HCT116 (cell line): ENCODE measurements at regions not wholly inside any gene's neighbourhood (a gene's known extent, or its start where the extent isn't known, plus 50 kb on each side); places are given as distances from the start of the nearest gene placed in this dataset.

Experiments
- ATAC-seq: fragments of 200-7000 bp; cut with Tn5 transposase; 2 replicates; pipeline ENCODE4 v1.9.1; 2020; ENCODE audit warnings: mild to moderate bottlenecking, moderate library complexity
- BruUV-seq: library from RNA; stranded (reverse); fragments of 400-500 nt; replicated peaks from 2 replicates; lab custom pipeline; 2021; lab: Mats Ljungman, UMichigan
- CTCF ChIA-PET: fragments of 300-600 bp; sonication (Branson Sonifier 250); formaldehyde crosslinking; loops from one replicate; lab custom pipeline; 2021; ENCODE audit warnings: antibody characterized with exemption; lab: Charles Lee
- POLR2A ChIA-PET: fragments of 300-600, 350-600 bp; sonication (Branson Sonifier 250); formaldehyde crosslinking; loops from one replicate; lab custom pipeline; 2021; ENCODE audit warnings: antibody characterized with exemption; lab: Charles Lee
- RAD21 ChIA-PET, 2 experiments: fragments of 300-600 bp; sonication (Branson Sonifier 250); formaldehyde crosslinking; loops; one replicate each; lab custom pipeline; 2023; ENCODE audit warnings: low total read pairs in 2 of 2; ENCODE audit not compliant: uncharacterized antibody in 2 of 2, unreplicated experiment in 2 of 2, low non-redundant PET in 1 of 2; lab: Charles Lee
- DNase-seq: peaks from one replicate; pipeline ENCODE4 v3.0.0-alpha.2; 2010; ENCODE audit warnings: low read depth, low spot score
- H2AFZ ChIP-seq: fragments of 200-600 bp; shearing (Covaris generic), sonication (generic); 2 replicates; pipeline ENCODE4 v1.6.1; 2017; ENCODE audit warnings: low read depth, mixed run types, mixed read lengths, antibody characterized with exemption, low read length; ENCODE audit not compliant: poor library complexity, severe bottlenecking
- H3K27ac ChIP-seq: 2 replicates; pipeline ENCODE4 v1.5.1; 2012; ENCODE audit warnings: low read depth, low read length
- H3K27me3 ChIP-seq: fragments of 200-600 bp; sonication (generic); 2 replicates; pipeline ENCODE4 v1.6.1; 2016; ENCODE audit warnings: mixed run types, low read length, mixed read lengths; ENCODE audit not compliant: insufficient read depth
- H3K36me3 ChIP-seq, 2 experiments: fragments of 200-500 bp in 1 of 2; fragments of 200-600 bp in 1 of 2; sonication (Bioruptor generic) in 1 of 2; sonication (generic) in 1 of 2; 2 replicates each; pipeline versions ENCODE4 v1.5.1 to v1.6.1; 2014 to 2016; ENCODE audit warnings: low read length in 2 of 2, inconsistent platforms in 1 of 2, mixed read lengths in 1 of 2, mixed run types in 1 of 2; ENCODE audit not compliant: insufficient read depth in 2 of 2, control insufficient read depth in 1 of 2
- H3K4me1 ChIP-seq, 2 experiments: fragments of 200-600 bp in 1 of 2; sonication (generic) in 1 of 2; 2 replicates each; pipeline versions ENCODE4 v1.5.1 to v1.6.1; 2012 to 2017; ENCODE audit warnings: low read length in 2 of 2, inconsistent platforms in 1 of 2, mild to moderate bottlenecking in 1 of 2, mixed read lengths in 1 of 2, mixed run types in 1 of 2, moderate library complexity in 1 of 2; ENCODE audit not compliant: insufficient read depth in 2 of 2, control insufficient read depth in 1 of 2
- H3K4me2 ChIP-seq: fragments of 200-600 bp; sonication (generic); 2 replicates; pipeline ENCODE4 v1.6.1; 2017; ENCODE audit warnings: mixed run types, low read length, mixed read lengths
- H3K4me3 ChIP-seq, 2 experiments: fragments of 200-600 bp in 1 of 2; sonication (generic) in 1 of 2; replicated peaks in 1 of 2; 2 replicates each; pipeline ENCODE4 v1.5.1; 2011 to 2016; ENCODE audit warnings: low read length in 2 of 2, control low read depth in 1 of 2, low read depth in 1 of 2, mild to moderate bottlenecking in 1 of 2, mixed read lengths in 1 of 2, mixed run types in 1 of 2
- H3K79me2 ChIP-seq: fragments of 200-600 bp; sonication (generic); 2 replicates; pipeline ENCODE4 v1.6.1; 2017; ENCODE audit warnings: mild to moderate bottlenecking, mixed run types, low read length, moderate library complexity, mixed read lengths; ENCODE audit not compliant: insufficient read depth
- H3K9ac ChIP-seq: fragments of 200-600 bp; sonication (generic); 2 replicates; pipeline ENCODE4 v1.6.1; 2016; ENCODE audit warnings: low read length, mixed read lengths
- H3K9me2 ChIP-seq: fragments of 200-600 bp; sonication (generic), shearing (Covaris generic); 2 replicates; pipeline ENCODE4 v1.6.1; 2017; ENCODE audit warnings: mixed run types, mild to moderate bottlenecking, moderate library complexity; ENCODE audit not compliant: insufficient read depth
- H3K9me3 ChIP-seq, 2 experiments: fragments of 200-500 bp in 1 of 2; fragments of 200-600 bp in 1 of 2; sonication (Bioruptor generic) in 1 of 2; sonication (generic) in 1 of 2; 2 replicates each; pipeline ENCODE4 v1.6.1; 2014 to 2017; ENCODE audit warnings: low read length in 2 of 2, mixed read lengths in 2 of 2, inconsistent platforms in 1 of 2, low read depth in 1 of 2, mild to moderate bottlenecking in 1 of 2, mixed run types in 1 of 2, moderate library complexity in 1 of 2; ENCODE audit not compliant: control insufficient read depth in 1 of 2, insufficient read depth in 1 of 2
- H4K20me1 ChIP-seq: fragments of 200-600 bp; sonication (generic), shearing (Covaris generic); 2 replicates; pipeline ENCODE4 v1.6.1; 2017; ENCODE audit warnings: mixed run types, mild to moderate bottlenecking, moderate library complexity; ENCODE audit not compliant: insufficient read depth
- CBX3 ChIP-seq: IDR thresholded peaks from 2 replicates; pipeline ENCODE4 v1.6.1; 2012; ENCODE audit warnings: low read depth
- CEBPB ChIP-seq: IDR thresholded peaks from 2 replicates; pipeline ENCODE4 v1.6.1; 2012; ENCODE audit warnings: low read depth
- EGR1 ChIP-seq: IDR thresholded peaks from 2 replicates; pipeline ENCODE4 v1.6.1; 2012; ENCODE audit warnings: low read depth
- ELF1 ChIP-seq: IDR thresholded peaks from 2 replicates; pipeline ENCODE4 v1.6.1; 2012; ENCODE audit warnings: low read depth, borderline replicate concordance
- EZH2phosphoT487 ChIP-seq: fragments of 200-600 bp; IDR thresholded peaks from 2 replicates; pipeline ENCODE4 v1.6.1; 2018; ENCODE audit warnings: antibody characterized with exemption, borderline replicate concordance
- FOSL1 ChIP-seq: IDR thresholded peaks from 2 replicates; pipeline ENCODE4 v1.6.1; 2012; ENCODE audit warnings: low read depth
- JUND ChIP-seq: IDR thresholded peaks from 2 replicates; pipeline ENCODE4 v1.6.1; 2012
- MAX ChIP-seq: IDR thresholded peaks from 2 replicates; pipeline ENCODE4 v1.6.1; 2012
- POLR2AphosphoS5 ChIP-seq: IDR thresholded peaks from 2 replicates; pipeline ENCODE4 v1.6.1; 2011; ENCODE audit warnings: mild to moderate bottlenecking, low read depth, low read length, moderate library complexity
- RAD21 ChIP-seq: IDR thresholded peaks from 2 replicates; pipeline ENCODE4 v1.6.1; 2012; ENCODE audit warnings: low read depth, mild to moderate bottlenecking
- REST ChIP-seq: IDR thresholded peaks from 2 replicates; pipeline ENCODE4 v1.6.1; 2012; ENCODE audit warnings: low read depth
- SIN3A ChIP-seq: IDR thresholded peaks from 2 replicates; pipeline ENCODE4 v1.6.1; 2012; ENCODE audit warnings: low read depth
- SP1 ChIP-seq: IDR thresholded peaks from 2 replicates; pipeline ENCODE4 v1.6.1; 2012; ENCODE audit warnings: low read depth
- YY1 ChIP-seq: IDR thresholded peaks from 2 replicates; pipeline ENCODE4 v1.6.1; 2011; ENCODE audit warnings: low read length, low read depth, moderate library complexity, mild to moderate bottlenecking; ENCODE audit not compliant: insufficient replicate concordance; ENCODE audit errors: extremely low read depth
- ZBTB33 ChIP-seq: IDR thresholded peaks from 2 replicates; pipeline ENCODE4 v1.6.1; 2011; ENCODE audit warnings: mild to moderate bottlenecking, low read length, moderate library complexity; ENCODE audit not compliant: insufficient replicate concordance; ENCODE audit errors: extremely low read depth
- ZNF274 ChIP-seq: fragments of 200-500 bp; sonication (Bioruptor generic); IDR thresholded peaks from 2 replicates; pipeline ENCODE4 v1.6.1; 2014; ENCODE audit warnings: mild to moderate bottlenecking, low read depth, low read length, inconsistent platforms
- intact Hi-C: fragments of 100-400 bp; cut with micrococcal nuclease; formaldehyde crosslinking; loops from 2 replicates; pipeline ENCODE4 v1.10.0; 2022

GRCh38 chr2:176910828-176911227 lies 301.8 kb upstream of the HNRNPA3 start:
- no peaks in the 10 kb centered on the region for H3K9me2 ChIP-seq
- POLR2A ChIA-PET = no interaction called here
- no peak overlapping the region for H3K4me2 ChIP-seq
- no peaks in the 10 kb centered on the region for H3K4me1 ChIP-seq
- no peak for ATAC-seq
- RAD21 ChIA-PET = no interaction called here
- H3K27ac ChIP-seq = no peak overlapping the region
- H3K27me3 ChIP-seq = peaks cover 30% of the 10 kb centered on the region
- H3K9me3 ChIP-seq = no peaks in the 10 kb centered on the region
- no peaks in the 10 kb centered on the region for H4K20me1 ChIP-seq
- no peak overlapping the region for H3K9ac ChIP-seq
- H2AFZ ChIP-seq = no peak overlapping the region
- no peaks in the 10 kb centered on the region for H3K79me2 ChIP-seq
- CTCF ChIA-PET = no interaction called here
- no peak for DNase-seq
- intact Hi-C loops = no loop called here
- no TSS peak for BruUV-seq
- no peak overlapping the region for H3K4me3 ChIP-seq
- TF ChIP-seq SIN3A = no peak
- no peak for TF ChIP-seq RAD21
- TF ChIP-seq ZBTB33 = no peak
- TF ChIP-seq JUND = no peak
- no peak for TF ChIP-seq SP1
- TF ChIP-seq MAX = no peak
- no peak for TF ChIP-seq FOSL1
- TF ChIP-seq ZNF274 = no peak
- TF ChIP-seq EGR1 = no peak
- no peak for TF ChIP-seq EZH2phosphoT487
- TF ChIP-seq REST = no peak
- no peak for TF ChIP-seq ELF1
- no peak for TF ChIP-seq POLR2AphosphoS5
- TF ChIP-seq CBX3 = no peak
- TF ChIP-seq YY1 = no peak
- TF ChIP-seq CEBPB = no peak
- H3K36me3 ChIP-seq = no peaks in the 10 kb centered on the region
